Osteocyte (in vitro differentiated cells): ENCODE measurements at regions not wholly inside any gene's neighbourhood (a gene's known extent, or its start where the extent isn't known, plus 50 kb on each side); places are given as distances from the start of the nearest gene placed in this dataset.

ENCODE experiments used
- DNase-seq: peaks from one replicate; pipeline ENCODE4 v3.0.0; 2021; ENCODE audit warnings: mixed read lengths; ENCODE audit not compliant: unreplicated experiment; ENCODE audit errors: extremely low spot score
- H3K27ac Mint-ChIP-seq: one replicate; pipeline ENCODE4 v1.8.0; 2021; ENCODE audit warnings: mild to moderate bottlenecking, mixed read lengths; ENCODE audit not compliant: unreplicated experiment
- H3K27me3 Mint-ChIP-seq: one replicate; pipeline ENCODE4 v1.8.0; 2021; ENCODE audit warnings: mixed read lengths; ENCODE audit not compliant: unreplicated experiment
- H3K36me3 Mint-ChIP-seq: one replicate; pipeline ENCODE4 v1.8.0; 2021; ENCODE audit warnings: mixed read lengths; ENCODE audit not compliant: unreplicated experiment
- H3K4me1 Mint-ChIP-seq: one replicate; pipeline ENCODE4 v1.8.0; 2021; ENCODE audit warnings: mixed read lengths; ENCODE audit not compliant: unreplicated experiment
- H3K4me3 Mint-ChIP-seq: one replicate; pipeline ENCODE4 v1.8.0; 2021; ENCODE audit warnings: mild to moderate bottlenecking, moderate library complexity, mixed read lengths; ENCODE audit not compliant: unreplicated experiment
- H3K9me3 Mint-ChIP-seq: one replicate; pipeline ENCODE4 v1.8.0; 2021; ENCODE audit warnings: mixed read lengths; ENCODE audit not compliant: unreplicated experiment
- CTCF ChIP-seq: fragments of 200-600 bp; sonication (generic); IDR thresholded peaks from 2 replicates; pipeline ENCODE4 v1.5.0; 2021; ENCODE audit warnings: antibody characterized with exemption, mild to moderate bottlenecking, moderate library complexity

- Mint-ChIP-seq H3K27me3 (no peaks in the 10 kb centered on the region), H3K36me3 (no peaks in the 10 kb centered on the region), H3K9me3 (peaks cover 22% of the 10 kb centered on the region), H3K4me3 (no peak overlapping the region), H3K4me1 (no peaks in the 10 kb centered on the region), H3K27ac (no peak overlapping the region)
- TF ChIP-seq CTCF, result no peak
- DNase-seq, result no peak
These were observed 119.4 kb upstream of the TSHZ2 start for GRCh38 chr20:52852714-52853113.

GRCh38 chr20:52847731-52848359, 124.3 kb upstream of the TSHZ2 start:
- TF ChIP-seq CTCF, result no peak
- H3K9me3 Mint-ChIP-seq, result peaks cover 23% of the 10 kb centered on the region

GRCh38 chr20:52847029-52847660, 125.0 kb upstream of the TSHZ2 start:
- no peaks in the 10 kb centered on the region for H3K4me1 Mint-ChIP-seq
- no peaks in the 10 kb centered on the region for H3K36me3 Mint-ChIP-seq
- H3K27ac Mint-ChIP-seq, result no peak overlapping the region
- H3K4me3 Mint-ChIP-seq, result no peak overlapping the region
- no peak for TF ChIP-seq CTCF
- H3K9me3 Mint-ChIP-seq, result peaks cover 23% of the 10 kb centered on the region
- DNase-seq, result no peak
- no peaks in the 10 kb centered on the region for H3K27me3 Mint-ChIP-seq

More at GRCh38 chr20:52847731-52848359, 124.3 kb upstream of the TSHZ2 start:
- no peak for DNase-seq
- no peaks in the 10 kb centered on the region for H3K36me3 Mint-ChIP-seq
- no peak overlapping the region for H3K27ac Mint-ChIP-seq
- H3K4me3 Mint-ChIP-seq, result no peak overlapping the region
- no peaks in the 10 kb centered on the region for H3K4me1 Mint-ChIP-seq
- H3K27me3 Mint-ChIP-seq, result no peaks in the 10 kb centered on the region

- H3K36me3 Mint-ChIP-seq, result no peaks in the 10 kb centered on the region
- no peak for TF ChIP-seq CTCF
These were observed 127.1 kb upstream of the TSHZ2 start for GRCh38 chr20:52845044-52845443.

GRCh38 chr20:52843425-52843824, 128.7 kb upstream of the TSHZ2 start:
- Mint-ChIP-seq H3K36me3 (no peaks in the 10 kb centered on the region), H3K27ac (no peak overlapping the region), H3K9me3 (peaks cover 17% of the 10 kb centered on the region), H3K4me1 (no peaks in the 10 kb centered on the region), H3K27me3 (peaks cover under 1% of the 10 kb centered on the region), H3K4me3 (no peak overlapping the region)
- TF ChIP-seq CTCF, result no peak
- no peak for DNase-seq

More at GRCh38 chr20:52845044-52845443, 127.1 kb upstream of the TSHZ2 start:
- no peaks in the 10 kb centered on the region for H3K27me3 Mint-ChIP-seq
- no peaks in the 10 kb centered on the region for H3K4me1 Mint-ChIP-seq
- no peak for DNase-seq
- no peak overlapping the region for H3K4me3 Mint-ChIP-seq
- H3K9me3 Mint-ChIP-seq, result peaks cover 15% of the 10 kb centered on the region
- no peak overlapping the region for H3K27ac Mint-ChIP-seq
